ENCODE measurements at regions not wholly inside any gene's neighbourhood (a gene's known extent, or its start where the extent isn't known, plus 50 kb on each side); places are given as distances from the start of the nearest gene placed in this dataset.
"Not testable (repeated sequence)": the region's sequence is repeated elsewhere in the genome, so short reads cannot be mapped to it uniquely, and the experiment has no call there.

DNA sequence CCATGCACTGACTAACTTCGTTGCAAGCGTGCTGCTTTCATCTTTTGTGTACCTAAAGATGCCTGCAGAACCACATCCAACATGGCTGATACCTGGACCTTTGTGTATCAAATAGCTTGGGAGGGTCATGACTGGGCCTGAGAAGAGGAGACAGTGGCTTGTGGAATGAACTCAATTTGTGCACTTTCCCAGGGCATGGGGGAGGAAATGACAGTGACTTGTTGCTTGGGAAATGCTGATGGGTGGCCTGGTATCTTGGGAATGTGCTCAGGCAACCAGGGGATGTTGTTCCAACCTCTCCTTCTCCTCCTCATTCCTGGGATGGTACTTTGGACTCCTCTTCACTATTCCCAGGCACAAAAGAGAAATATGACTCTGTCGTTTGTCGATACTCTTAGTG, 70.7 kb upstream of the ZNG1B start:
- DNase-seq (ENCODE audit: low spot score); intact Hi-C loops (cut with micrococcal nuclease; ENCODE audit: unreplicated experiment); H3K4me1 ChIP-seq (ENCODE audit: insufficient read depth, low read length); ATAC-seq; H3K9me3 ChIP-seq (ENCODE audit: low read length); BruUV-seq (replicated peaks); H3K36me3 ChIP-seq (replicated peaks in 1 of 2; ENCODE audit: control insufficient read depth in 1 of 2, insufficient read depth in 2 of 2, low read length in 2 of 2); H3K4me3 ChIP-seq (replicated peaks in 1 of 3; ENCODE audit: insufficient read depth in 1 of 3, low read depth in 2 of 3, low read length in 3 of 3); H2AFZ ChIP-seq (ENCODE audit: low read length); H4K20me1 ChIP-seq (ENCODE audit: insufficient read depth, low read length); H3K9ac ChIP-seq (ENCODE audit: insufficient read depth, low read depth, low read length); H3K27me3 ChIP-seq (ENCODE audit: control insufficient read depth in 1 of 2, insufficient read depth in 2 of 2, low read length in 2 of 2); H3K79me2 ChIP-seq (ENCODE audit: insufficient read depth, low read length); H3K27ac ChIP-seq (ENCODE audit: extremely low read length, insufficient read depth, low read length); CTCF ChIA-PET (ENCODE audit: low intra/inter-chr PET ratio, low total read pairs); POLR2A ChIA-PET; FAIRE-seq; H3K4me2 ChIP-seq (ENCODE audit: low read depth, low read length): not testable (repeated sequence)
- in situ Hi-C loops (cut with HindIII; ENCODE audit: extremely low pct_ligation_motif_present, low pct_unique_long_range_greater_than_20kb) = loop anchor here (25.0 kb wide), 1 partner anchor 105 kb away; no protein-coding TSS in a partner anchor
- WGBS (ENCODE audit: low lambda C conversion rate) = 28% methylated on average over 4 of the region's 4 CpGs

- CTCF ChIA-PET (ENCODE audit: low intra/inter-chr PET ratio, low total read pairs); H3K36me3 ChIP-seq (replicated peaks in 1 of 2; ENCODE audit: control insufficient read depth in 1 of 2, insufficient read depth in 2 of 2, low read length in 2 of 2); H3K4me3 ChIP-seq (replicated peaks in 1 of 3; ENCODE audit: insufficient read depth in 1 of 3, low read depth in 2 of 3, low read length in 3 of 3); H4K20me1 ChIP-seq (ENCODE audit: insufficient read depth, low read length); H3K9me3 ChIP-seq (ENCODE audit: low read length); H3K27me3 ChIP-seq (ENCODE audit: control insufficient read depth in 1 of 2, insufficient read depth in 2 of 2, low read length in 2 of 2); H3K4me2 ChIP-seq (ENCODE audit: low read depth, low read length); H3K4me1 ChIP-seq (ENCODE audit: insufficient read depth, low read length); H3K9ac ChIP-seq (ENCODE audit: insufficient read depth, low read depth, low read length); DNase-seq (ENCODE audit: low spot score); ATAC-seq; FAIRE-seq; H3K27ac ChIP-seq (ENCODE audit: extremely low read length, insufficient read depth, low read length); BruUV-seq (replicated peaks); H3K79me2 ChIP-seq (ENCODE audit: insufficient read depth, low read length); POLR2A ChIA-PET; H2AFZ ChIP-seq (ENCODE audit: low read length): not testable (repeated sequence)
- WGBS (ENCODE audit: low lambda C conversion rate) = 74% methylated on average over 2 of the region's 2 CpGs
- in situ Hi-C loops (cut with HindIII; ENCODE audit: extremely low pct_ligation_motif_present, low pct_unique_long_range_greater_than_20kb) (loop anchor here (25.0 kb wide), 1 partner anchor 103 kb away; no protein-coding TSS in a partner anchor), intact Hi-C loops (cut with micrococcal nuclease; ENCODE audit: unreplicated experiment) (loop anchor here (1.0 kb wide), 1 partner anchor 124 kb away; no protein-coding TSS in a partner anchor)
Observed at GRCh38 chr2:113365791-113366190, 71.7 kb upstream of the ZNG1B start.

DNA sequence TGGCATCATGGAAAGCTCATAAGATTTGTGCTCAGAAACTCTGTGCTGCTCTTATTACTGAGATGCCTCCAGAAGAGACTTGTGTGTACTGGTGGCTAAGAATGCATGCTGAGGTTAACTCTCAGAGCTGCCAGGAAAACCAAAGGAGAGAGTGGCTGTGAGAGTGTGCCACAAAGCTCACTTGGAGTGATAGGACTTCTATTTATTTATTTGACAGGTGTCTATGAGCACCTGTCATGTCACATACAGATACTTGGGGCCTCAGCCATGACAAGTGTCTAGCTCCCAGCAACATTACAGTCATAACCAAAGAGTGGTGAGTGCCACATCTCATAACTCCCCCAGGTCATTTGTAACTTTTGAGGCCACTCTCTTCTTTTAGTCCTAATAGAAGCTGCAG, 72.2 kb upstream of the ZNG1B start:
- H3K27ac ChIP-seq (ENCODE audit: extremely low read length, insufficient read depth, low read length); BruUV-seq (replicated peaks); CTCF ChIA-PET (ENCODE audit: low intra/inter-chr PET ratio, low total read pairs); H3K9ac ChIP-seq (ENCODE audit: insufficient read depth, low read depth, low read length); FAIRE-seq; ATAC-seq; DNase-seq (ENCODE audit: low spot score); H3K79me2 ChIP-seq (ENCODE audit: insufficient read depth, low read length); H3K27me3 ChIP-seq (ENCODE audit: control insufficient read depth in 1 of 2, insufficient read depth in 2 of 2, low read length in 2 of 2); H3K4me1 ChIP-seq (ENCODE audit: insufficient read depth, low read length); H3K4me3 ChIP-seq (replicated peaks in 1 of 3; ENCODE audit: insufficient read depth in 1 of 3, low read depth in 2 of 3, low read length in 3 of 3); H4K20me1 ChIP-seq (ENCODE audit: insufficient read depth, low read length); POLR2A ChIA-PET; H3K4me2 ChIP-seq (ENCODE audit: low read depth, low read length); H2AFZ ChIP-seq (ENCODE audit: low read length); H3K36me3 ChIP-seq (replicated peaks in 1 of 2; ENCODE audit: control insufficient read depth in 1 of 2, insufficient read depth in 2 of 2, low read length in 2 of 2); H3K9me3 ChIP-seq (ENCODE audit: low read length): not testable (repeated sequence)
- intact Hi-C loops (cut with micrococcal nuclease; ENCODE audit: unreplicated experiment) = loop anchor here (1.0 kb wide), 1 partner anchor 124 kb away; no protein-coding TSS in a partner anchor
- in situ Hi-C loops (cut with HindIII; ENCODE audit: extremely low pct_ligation_motif_present, low pct_unique_long_range_greater_than_20kb) = loop anchor here (25.0 kb wide), 1 partner anchor 103 kb away; no protein-coding TSS in a partner anchor
